CD14-positive monocyte (primary cell): ENCODE measurements at regions not wholly inside any gene's neighbourhood (a gene's known extent, or its start where the extent isn't known, plus 50 kb on each side); places are given as distances from the start of the nearest gene placed in this dataset.

Experiments used
- DNase-seq, 3 donors: peaks; one replicate each; pipeline ENCODE4 v3.0.0-alpha.2; 2011 to 2022
- H2AFZ ChIP-seq: 2 replicates; pipeline ENCODE4 v1.6.0; 2012; ENCODE audit warnings: mild to moderate bottlenecking, low read depth, low read length, inconsistent platforms; ENCODE audit not compliant: insufficient read depth, poor library complexity, severe bottlenecking
- H3K27ac ChIP-seq, 2 donors: 1 replicate in 1 of 2; 2 replicates in 1 of 2; pipeline ENCODE4 v1.5.1; 2012 to 2013; ENCODE audit warnings: low read length in 2 of 2, control low read depth in 1 of 2, inconsistent platforms in 1 of 2, low read depth in 1 of 2, mild to moderate bottlenecking in 1 of 2
- H3K27me3 ChIP-seq, 2 donors: one replicate each; pipeline versions ENCODE4 v1.6.0 to v1.6.1; 2011 to 2013; ENCODE audit warnings: low read length in 2 of 2; ENCODE audit not compliant: control insufficient read depth in 2 of 2, insufficient read depth in 2 of 2
- H3K36me3 ChIP-seq, 2 donors: replicated peaks in 1 of 2; 1 replicate in 1 of 2; 2 replicates in 1 of 2; pipeline versions ENCODE4 v1.5.1 to v1.6.1; 2012 to 2013; ENCODE audit warnings: low read length in 2 of 2, control low read depth in 1 of 2, inconsistent platforms in 1 of 2, mild to moderate bottlenecking in 1 of 2; ENCODE audit not compliant: insufficient read depth in 2 of 2, control insufficient read depth in 1 of 2
- H3K4me1 ChIP-seq, 2 donors: 1 replicate in 1 of 2; 2 replicates in 1 of 2; pipeline versions ENCODE4 v1.5.1 to v1.6.1; 2012 to 2013; ENCODE audit warnings: low read length in 2 of 2, control low read depth in 1 of 2, inconsistent platforms in 1 of 2, mild to moderate bottlenecking in 1 of 2, moderate library complexity in 1 of 2; ENCODE audit not compliant: insufficient read depth in 2 of 2, control insufficient read depth in 1 of 2
- H3K4me2 ChIP-seq: replicated peaks from 2 replicates; pipeline ENCODE3; 2012; ENCODE audit warnings: low read length, moderate library complexity, mild to moderate bottlenecking; ENCODE audit not compliant: poor library complexity, severe bottlenecking; ENCODE audit errors: extremely low read depth
- H3K4me3 ChIP-seq, 3 experiments: fragments of 200-600 bp in 1 of 3; sonication (generic) in 1 of 3; replicated peaks in 1 of 3; 1 replicate in 2 of 3; 2 replicates in 1 of 3; pipeline ENCODE4 v1.5.1; 2011 to 2013; ENCODE audit warnings: low read length in 3 of 3, mild to moderate bottlenecking in 3 of 3, control low read depth in 2 of 3, low read depth in 2 of 3, inconsistent platforms in 1 of 3, moderate library complexity in 1 of 3
- H3K79me2 ChIP-seq: 2 replicates; pipeline ENCODE4 v1.6.0; 2012; ENCODE audit warnings: mild to moderate bottlenecking, control low read depth, inconsistent platforms, low read length, moderate library complexity; ENCODE audit not compliant: insufficient read depth
- H3K9ac ChIP-seq: 2 replicates; pipeline ENCODE4 v1.6.0; 2017; ENCODE audit warnings: low read length, mild to moderate bottlenecking; ENCODE audit not compliant: insufficient read depth, poor library complexity, severe bottlenecking
- H3K9me3 ChIP-seq, 2 donors: replicated peaks in 1 of 2; 1 replicate in 1 of 2; 2 replicates in 1 of 2; pipeline versions ENCODE4 v1.5.1 to v1.6.1; 2012 to 2013; ENCODE audit warnings: low read length in 2 of 2, control low read depth in 1 of 2; ENCODE audit not compliant: control insufficient read depth in 1 of 2, insufficient read depth in 1 of 2
- H4K20me1 ChIP-seq: 2 replicates; pipeline ENCODE4 v1.6.0; 2012; ENCODE audit warnings: mild to moderate bottlenecking, low read length, control low read depth, moderate library complexity; ENCODE audit not compliant: insufficient read depth
- H3K27ac Mint-ChIP-seq, 7 donors: one replicate each; pipeline ENCODE4 v1.8.0; 2020; ENCODE audit warnings: mild to moderate bottlenecking in 7 of 7, mixed read lengths in 7 of 7, moderate library complexity in 6 of 7, inconsistent platforms in 2 of 7
- H3K27me3 Mint-ChIP-seq, 3 donors: one replicate each; pipeline ENCODE4 v1.8.0; 2021 to 2022; ENCODE audit warnings: low read depth in 3 of 3, mild to moderate bottlenecking in 3 of 3, mixed read lengths in 3 of 3, moderate library complexity in 3 of 3, inconsistent platforms in 1 of 3
- H3K36me3 Mint-ChIP-seq, 2 donors: one replicate each; pipeline ENCODE4 v1.8.0; 2020; ENCODE audit warnings: mixed read lengths in 2 of 2, inconsistent platforms in 1 of 2, mild to moderate bottlenecking in 1 of 2
- H3K4me1 Mint-ChIP-seq: one replicate; pipeline ENCODE4 v1.8.0; 2020; ENCODE audit warnings: mild to moderate bottlenecking, mixed read lengths
- H3K4me3 Mint-ChIP-seq, 2 donors: one replicate each; pipeline ENCODE4 v1.8.0; 2020; ENCODE audit warnings: mild to moderate bottlenecking in 2 of 2, mixed read lengths in 2 of 2, moderate library complexity in 1 of 2
- H3K9me3 Mint-ChIP-seq, 7 donors: one replicate each; pipeline ENCODE4 v1.8.0; 2020 to 2022; ENCODE audit warnings: mixed read lengths in 7 of 7, mild to moderate bottlenecking in 6 of 7, moderate library complexity in 6 of 7, inconsistent platforms in 2 of 7
- CTCF ChIP-seq: fragments of 200-600 bp; IDR thresholded peaks from one replicate; pipeline ENCODE4 v1.8.0; 2022; ENCODE audit warnings: antibody characterized with exemption, mild to moderate bottlenecking
- WGBS: methylation state at CpG from one replicate; pipeline ENCODE4 v1.1.5; 2013; ENCODE audit warnings: missing lambda C conversion rate; ENCODE audit not compliant: insufficient coverage; 5-methylcytosine and 5-hydroxymethylcytosine counted together
- intact Hi-C, 2 donors: fragments of 100-400 bp; cut with micrococcal nuclease; formaldehyde crosslinking; loops; one replicate each; pipeline versions ENCODE4 v1.15.0 to v1.15.1; 2023

GRCh38 chr2:57330447-57330846 is 716.2 kb upstream of the VRK2 start:
- Histone ChIP-seq H3K9me3 (peaks cover 0 to 5% of the 10 kb centered on the region in 2 donors), H3K79me2 (no peaks in the 10 kb centered on the region), H3K4me3 (no peak overlapping the region), H3K4me1 (no peaks in the 10 kb centered on the region), H3K4me2 (no peak overlapping the region), H3K27me3 (no peaks in the 10 kb centered on the region), H2AFZ (no peak overlapping the region), H3K9ac (no peak overlapping the region), H4K20me1 (no peaks in the 10 kb centered on the region), H3K27ac (no peak overlapping the region), H3K36me3 (no peaks in the 10 kb centered on the region)
- DNase-seq = no peak
- Mint-ChIP-seq H3K9me3 (peaks cover 0 to 7% (median 0%) of the 10 kb centered on the region in 7 donors), H3K4me1 (no peaks in the 10 kb centered on the region), H3K27me3 (no peaks in the 10 kb centered on the region), H3K36me3 (no peaks in the 10 kb centered on the region), H3K27ac (no peak overlapping the region), H3K4me3 (no peak overlapping the region)
- WGBS = no CpG with 5 or more reads among the region's 2 CpGs
- no peak for TF ChIP-seq CTCF
- intact Hi-C loops = no loop called here

GRCh38 chr2:57333221-57333620 is 713.4 kb upstream of the VRK2 start:
- Mint-ChIP-seq H3K27ac (no peak overlapping the region), H3K4me1 (no peaks in the 10 kb centered on the region), H3K27me3 (no peaks in the 10 kb centered on the region), H3K4me3 (no peak overlapping the region), H3K36me3 (no peaks in the 10 kb centered on the region), H3K9me3 (peaks cover 0 to 6% (median 2%) of the 10 kb centered on the region in 7 donors)
- H3K9ac ChIP-seq = no peak overlapping the region
- no peak overlapping the region for H2AFZ ChIP-seq
- H3K27me3 ChIP-seq = no peaks in the 10 kb centered on the region
- no CpG with 5 or more reads among the region's 1 CpG for WGBS
- no peaks in the 10 kb centered on the region for H4K20me1 ChIP-seq
- H3K27ac ChIP-seq = no peak overlapping the region
- H3K4me1 ChIP-seq = no peaks in the 10 kb centered on the region
- DNase-seq = no peak
- H3K79me2 ChIP-seq = no peaks in the 10 kb centered on the region
- no peak overlapping the region for H3K4me2 ChIP-seq
- H3K4me3 ChIP-seq = no peak overlapping the region
- TF ChIP-seq CTCF = no peak
- peaks cover 0 to 6% of the 10 kb centered on the region in 2 donors for H3K9me3 ChIP-seq
- no peaks in the 10 kb centered on the region for H3K36me3 ChIP-seq
- intact Hi-C loops = no loop called here
